ENCODE measurements at regions not wholly inside any gene's neighbourhood (a gene's known extent, or its start where the extent isn't known, plus 50 kb on each side); places are given as distances from the start of the nearest gene placed in this dataset.

DNA sequence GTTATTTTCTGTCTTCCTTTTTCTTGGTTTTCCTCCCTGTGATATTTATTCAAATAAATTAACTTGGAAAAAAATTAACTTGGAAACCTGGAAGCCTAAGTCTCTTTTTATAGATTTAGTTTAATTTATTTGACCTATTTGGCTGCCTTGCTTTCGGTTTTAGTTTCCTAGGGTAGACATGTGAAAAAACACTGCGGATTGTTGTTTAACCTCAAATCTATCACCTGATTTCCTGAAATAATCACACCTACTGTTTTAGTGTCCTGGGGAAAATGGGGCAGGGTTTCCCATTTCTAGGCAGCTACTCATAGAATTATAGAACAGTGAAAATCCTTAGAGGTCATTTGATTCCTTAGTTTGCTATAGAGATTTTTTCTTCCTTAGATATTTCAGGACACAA is 412.4 kb downstream of the PCDH17 start (continued):
- TF ChIP-seq GTF2I (CRISPR knock-in tag; conservative IDR thresholded peaks at IDR 0.05) = no peak
- TF ChIP-seq MYBL2 (CRISPR knock-in tag; IDR thresholded peaks at IDR 0.05) = no peak
- TF ChIP-seq, protein P1, sequence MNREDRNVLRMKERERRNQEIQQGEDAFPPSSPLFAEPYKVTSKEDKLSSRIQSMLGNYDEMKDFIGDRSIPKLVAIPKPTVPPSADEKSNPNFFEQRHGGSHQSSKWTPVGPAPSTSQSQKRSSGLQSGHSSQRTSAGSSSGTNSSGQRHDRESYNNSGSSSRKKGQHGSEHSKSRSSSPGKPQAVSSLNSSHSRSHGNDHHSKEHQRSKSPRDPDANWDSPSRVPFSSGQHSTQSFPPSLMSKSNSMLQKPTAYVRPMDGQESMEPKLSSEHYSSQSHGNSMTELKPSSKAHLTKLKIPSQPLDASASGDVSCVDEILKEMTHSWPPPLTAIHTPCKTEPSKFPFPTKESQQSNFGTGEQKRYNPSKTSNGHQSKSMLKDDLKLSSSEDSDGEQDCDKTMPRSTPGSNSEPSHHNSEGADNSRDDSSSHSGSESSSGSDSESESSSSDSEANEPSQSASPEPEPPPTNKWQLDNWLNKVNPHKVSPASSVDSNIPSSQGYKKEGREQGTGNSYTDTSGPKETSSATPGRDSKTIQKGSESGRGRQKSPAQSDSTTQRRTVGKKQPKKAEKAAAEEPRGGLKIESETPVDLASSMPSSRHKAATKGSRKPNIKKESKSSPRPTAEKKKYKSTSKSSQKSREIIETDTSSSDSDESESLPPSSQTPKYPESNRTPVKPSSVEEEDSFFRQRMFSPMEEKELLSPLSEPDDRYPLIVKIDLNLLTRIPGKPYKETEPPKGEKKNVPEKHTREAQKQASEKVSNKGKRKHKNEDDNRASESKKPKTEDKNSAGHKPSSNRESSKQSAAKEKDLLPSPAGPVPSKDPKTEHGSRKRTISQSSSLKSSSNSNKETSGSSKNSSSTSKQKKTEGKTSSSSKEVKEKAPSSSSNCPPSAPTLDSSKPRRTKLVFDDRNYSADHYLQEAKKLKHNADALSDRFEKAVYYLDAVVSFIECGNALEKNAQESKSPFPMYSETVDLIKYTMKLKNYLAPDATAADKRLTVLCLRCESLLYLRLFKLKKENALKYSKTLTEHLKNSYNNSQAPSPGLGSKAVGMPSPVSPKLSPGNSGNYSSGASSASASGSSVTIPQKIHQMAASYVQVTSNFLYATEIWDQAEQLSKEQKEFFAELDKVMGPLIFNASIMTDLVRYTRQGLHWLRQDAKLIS (CRISPR knock-in tag; IDR thresholded peaks at IDR 0.05; ENCODE audit: borderline replicate concordance) = no peak

DNA sequence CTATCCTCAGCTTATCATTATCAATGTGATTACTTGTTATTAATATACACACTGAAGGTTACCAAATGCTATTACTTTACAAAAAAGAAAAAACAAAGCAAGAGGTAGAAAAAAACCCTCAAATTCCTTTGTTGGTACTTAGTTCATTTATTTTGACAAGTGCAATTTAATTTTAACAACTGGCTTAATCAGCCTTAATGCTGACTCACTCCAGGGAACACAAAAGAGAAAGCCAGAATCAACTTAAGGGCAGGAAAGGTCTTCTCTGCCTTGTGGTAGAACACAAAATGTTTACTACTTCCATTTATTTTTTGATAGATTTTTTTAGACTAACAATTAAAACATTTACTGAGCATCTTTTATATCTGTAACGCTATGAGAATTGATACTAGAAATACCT is 417.1 kb downstream of the PCDH17 start:
- POLR2A ChIA-PET = no interaction called here
- DNase-seq (ENCODE audit: low spot score) (no peak), ATAC-seq (no peak)
- H3K9me3 Mint-ChIP-seq = peaks cover 10% of the 10 kb centered on the region; the same call in 1 of the 2 replicates
- TF ChIP-seq FOXK1 (CRISPR knock-in tag; IDR thresholded peaks at IDR 0.05) (no peak), ESRRA (CRISPR knock-in tag; IDR thresholded peaks at IDR 0.05; ENCODE audit: borderline replicate concordance) (no peak), TEAD1 (CRISPR knock-in tag; IDR thresholded peaks at IDR 0.05) (no peak)
- peaks cover 16% of the 10 kb centered on the region for H3K4me1 Mint-ChIP-seq
- H3K27ac Mint-ChIP-seq = no peak overlapping the region
- H3K36me3 Mint-ChIP-seq = no peaks in the 10 kb centered on the region
- CTCF ChIA-PET = no interaction called here
- no peak overlapping the region for H3K4me3 Mint-ChIP-seq
- H3K27me3 Mint-ChIP-seq (ENCODE audit: low read depth) = no peaks in the 10 kb centered on the region

DNA sequence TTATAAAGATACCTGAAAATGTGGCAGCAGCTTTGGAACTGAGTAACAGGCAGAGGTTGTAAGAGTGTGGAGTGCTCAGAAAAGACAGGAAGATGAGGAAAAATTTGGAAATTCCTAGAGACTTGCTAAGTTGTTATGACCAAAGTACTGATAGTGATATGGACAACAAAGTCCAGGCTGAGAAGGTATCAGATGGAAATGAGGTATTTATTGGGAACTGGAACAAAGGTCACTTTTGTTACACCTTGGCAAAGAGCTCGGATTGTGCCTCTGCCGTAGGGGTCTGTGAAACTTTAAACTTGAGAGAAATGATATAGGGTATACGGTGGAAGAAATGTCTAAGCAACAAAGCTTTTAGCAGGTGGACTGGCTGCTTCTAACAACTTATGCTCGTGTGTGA is 419.9 kb downstream of the PCDH17 start:
- ATAC-seq = peak; percentile 34
- H3K27me3 Mint-ChIP-seq (ENCODE audit: low read depth) = no peaks in the 10 kb centered on the region
- no peak for TF ChIP-seq ZNF317 (CRISPR knock-in tag; IDR thresholded peaks at IDR 0.05; ENCODE audit: borderline replicate concordance, low read depth)
- TF ChIP-seq CREB1 (CRISPR knock-in tag; IDR thresholded peaks at IDR 0.05) = no peak
- TF ChIP-seq HMGXB4 (CRISPR knock-in tag; IDR thresholded peaks at IDR 0.05) = no peak
- no peak for TF ChIP-seq ZBTB43 (CRISPR knock-in tag; IDR thresholded peaks at IDR 0.05)
- ChIA-PET CTCF (interaction anchor here (1.1 kb wide), 1 partner anchor 418 kb away, joined by 3 read pairs; no protein-coding TSS in a partner anchor), POLR2A (no interaction called here)
- peaks cover 16% of the 10 kb centered on the region for H3K4me1 Mint-ChIP-seq
- H3K27ac Mint-ChIP-seq = no peak overlapping the region
- H3K9me3 Mint-ChIP-seq = peaks cover 10% of the 10 kb centered on the region; the same call in 1 of the 2 replicates
- H3K36me3 Mint-ChIP-seq = no peaks in the 10 kb centered on the region
- no peak overlapping the region for H3K4me3 Mint-ChIP-seq
- DNase-seq (ENCODE audit: low spot score) = no peak

DNA sequence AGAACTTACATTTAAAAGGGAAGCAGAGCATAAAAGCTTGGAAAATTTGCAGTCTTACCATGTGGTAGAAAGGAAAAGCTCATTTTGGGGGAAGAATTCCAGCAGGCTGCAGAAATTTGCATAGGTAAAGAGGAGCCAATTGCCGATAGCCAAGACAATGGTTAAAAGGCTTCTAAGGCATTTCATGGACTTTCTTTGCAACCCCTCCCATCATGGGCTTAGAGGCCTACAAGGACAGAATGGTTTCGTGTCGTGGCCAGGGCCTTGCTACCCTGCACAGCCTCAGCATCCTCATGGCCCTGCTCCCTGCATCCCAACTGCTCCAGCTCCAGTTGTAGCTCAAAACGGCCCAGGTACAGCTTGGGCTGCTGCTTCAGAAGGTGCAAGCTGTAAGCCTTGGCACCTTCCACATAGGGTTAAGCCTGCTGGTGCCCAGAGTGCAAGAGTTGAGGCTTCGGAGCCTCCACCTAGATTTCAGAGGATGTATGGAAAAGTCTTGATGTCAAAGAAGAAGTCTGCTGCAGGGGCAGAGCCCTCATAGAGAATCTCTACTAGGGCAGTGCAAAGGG is 420.3 kb downstream of the PCDH17 start:
- CTCF ChIA-PET = interaction anchor here (1.1 to 1.2 kb wide), 2 partner anchors 418 to 428 kb away, joined by 3 read pairs; no protein-coding TSS in a partner anchor
- peaks cover 16% of the 10 kb centered on the region for H3K4me1 Mint-ChIP-seq
- H3K9me3 Mint-ChIP-seq = peaks cover 10% of the 10 kb centered on the region; the same call in 1 of the 2 replicates
- ATAC-seq = peak; percentile 97
- TF ChIP-seq ZBTB21 (CRISPR knock-in tag; IDR thresholded peaks at IDR 0.05; ENCODE audit: borderline replicate concordance) = no peak
- peak; percentile 31; the same call in 1 of the 2 replicates for TF ChIP-seq ZNF121 (CRISPR knock-in tag; IDR thresholded peaks at IDR 0.05)
- no peaks in the 10 kb centered on the region for H3K36me3 Mint-ChIP-seq
- H3K27ac Mint-ChIP-seq = no peak overlapping the region
- H3K27me3 Mint-ChIP-seq (ENCODE audit: low read depth) = no peaks in the 10 kb centered on the region
- POLR2A ChIA-PET = no interaction called here
- H3K4me3 Mint-ChIP-seq = no peak overlapping the region
- DNase-seq (ENCODE audit: low spot score) = peak; percentile 11

Data from WTC11 (cell line).